CD4-positive, alpha-beta T cell (primary cell): ENCODE measurements at regions not wholly inside any gene's neighbourhood (a gene's known extent, or its start where the extent isn't known, plus 50 kb on each side); places are given as distances from the start of the nearest gene placed in this dataset.

ENCODE experiments used
- ATAC-seq: fragments of 200-7000 bp; cut with Tn5 transposase; one replicate; pipeline ENCODE4 v1.10.0; 2022; ENCODE audit warnings: mild to moderate bottlenecking; ENCODE audit not compliant: poor library complexity
- CTCF ChIA-PET: fragments of 350-600 bp; sonication (Branson Sonifier 250); formaldehyde crosslinking; loops from one replicate; lab custom pipeline; 2021; ENCODE audit warnings: antibody characterized with exemption, inconsistent platforms; lab: Charles Lee
- POLR2A ChIA-PET: fragments of 350-600 bp; sonication (Branson Sonifier 250); formaldehyde crosslinking; loops from one replicate; lab custom pipeline; 2021; ENCODE audit warnings: antibody characterized with exemption, inconsistent platforms; lab: Charles Lee
- DNase-seq, 14 experiments: peaks; one replicate each; pipeline ENCODE4 v3.0.0-alpha.2; 2013 to 2020; ENCODE audit warnings: mixed read lengths in 2 of 14
- H3K27ac ChIP-seq, 2 donors: one replicate each; pipeline versions ENCODE4 v1.5.1 to v1.7.0; 2013; ENCODE audit warnings: low read length in 2 of 2, low read depth in 1 of 2, mild to moderate bottlenecking in 1 of 2
- H3K27me3 ChIP-seq, 2 experiments: 1 replicate in 1 of 2; 2 replicates in 1 of 2; pipeline versions ENCODE4 v1.6.1 to v1.7.0; 2013; ENCODE audit warnings: low read length in 2 of 2, control low read depth in 1 of 2, mild to moderate bottlenecking in 1 of 2, moderate library complexity in 1 of 2; ENCODE audit not compliant: insufficient read depth in 2 of 2, control insufficient read depth in 1 of 2
- H3K36me3 ChIP-seq: one replicate; pipeline ENCODE4 v1.6.1; 2013; ENCODE audit warnings: low read length, control low read depth; ENCODE audit not compliant: insufficient read depth
- H3K4me1 ChIP-seq: one replicate; pipeline ENCODE4 v1.6.1; 2013; ENCODE audit warnings: low read length, control low read depth; ENCODE audit not compliant: insufficient read depth
- H3K4me3 ChIP-seq: one replicate; pipeline ENCODE4 v1.5.1; 2013; ENCODE audit warnings: mild to moderate bottlenecking, low read length, moderate library complexity
- H3K9me3 ChIP-seq, 2 experiments: 1 replicate in 1 of 2; 2 replicates in 1 of 2; pipeline versions ENCODE4 v1.6.1 to v1.7.0; 2013; ENCODE audit warnings: low read length in 2 of 2, mild to moderate bottlenecking in 2 of 2, control low read depth in 1 of 2, moderate library complexity in 1 of 2; ENCODE audit not compliant: control insufficient read depth in 1 of 2, insufficient read depth in 1 of 2
- H3K27ac Mint-ChIP-seq: one replicate; pipeline ENCODE4 v1.8.0; 2020; ENCODE audit warnings: mixed read lengths
- H3K27me3 Mint-ChIP-seq: one replicate; pipeline ENCODE4 v1.8.0; 2021; ENCODE audit warnings: mixed read lengths
- H3K36me3 Mint-ChIP-seq: one replicate; pipeline ENCODE4 v1.8.0; 2021; ENCODE audit warnings: low read depth, mixed read lengths
- H3K4me1 Mint-ChIP-seq: one replicate; pipeline ENCODE4 v1.8.0; 2021; ENCODE audit warnings: low read depth, mixed read lengths
- H3K4me3 Mint-ChIP-seq: one replicate; pipeline ENCODE4 v1.8.0; 2020; ENCODE audit warnings: mild to moderate bottlenecking, mixed read lengths
- H3K9me3 Mint-ChIP-seq: one replicate; pipeline ENCODE4 v1.8.0; 2020; ENCODE audit warnings: mixed read lengths
- intact Hi-C, 2 experiments: fragments of 100-400 bp; cut with DNase I in 1 of 2; cut with micrococcal nuclease in 1 of 2; formaldehyde crosslinking; loops; one replicate each; pipeline versions ENCODE4 v1.15.1 to v1.9.0; 2023 to 2025; cut with DNase I, micrococcal nuclease
- TF ChIP-seq, protein P1 (sequence below): fragments of 200-600 bp; IDR thresholded peaks from one replicate; pipeline ENCODE4 v1.8.0; 2022; ENCODE audit warnings: antibody characterized with exemption, mild to moderate bottlenecking

- Mint-ChIP-seq H3K9me3 (no peaks in the 10 kb centered on the region), H3K36me3 (no peaks in the 10 kb centered on the region), H3K4me3 (no peak overlapping the region), H3K27me3 (no peaks in the 10 kb centered on the region), H3K4me1 (peaks cover 7% of the 10 kb centered on the region), H3K27ac (no peak overlapping the region)
- Histone ChIP-seq H3K4me1 (peaks cover 8% of the 10 kb centered on the region), H3K4me3 (no peak overlapping the region), H3K9me3 (no peaks in the 10 kb centered on the region), H3K36me3 (no peaks in the 10 kb centered on the region), H3K27ac (no peak overlapping the region), H3K27me3 (no peaks in the 10 kb centered on the region)
- ATAC-seq, result no peak
- intact Hi-C loops, result no loop called here
- no peak for DNase-seq
- POLR2A ChIA-PET, result no interaction called here
- TF ChIP-seq, protein P1, sequence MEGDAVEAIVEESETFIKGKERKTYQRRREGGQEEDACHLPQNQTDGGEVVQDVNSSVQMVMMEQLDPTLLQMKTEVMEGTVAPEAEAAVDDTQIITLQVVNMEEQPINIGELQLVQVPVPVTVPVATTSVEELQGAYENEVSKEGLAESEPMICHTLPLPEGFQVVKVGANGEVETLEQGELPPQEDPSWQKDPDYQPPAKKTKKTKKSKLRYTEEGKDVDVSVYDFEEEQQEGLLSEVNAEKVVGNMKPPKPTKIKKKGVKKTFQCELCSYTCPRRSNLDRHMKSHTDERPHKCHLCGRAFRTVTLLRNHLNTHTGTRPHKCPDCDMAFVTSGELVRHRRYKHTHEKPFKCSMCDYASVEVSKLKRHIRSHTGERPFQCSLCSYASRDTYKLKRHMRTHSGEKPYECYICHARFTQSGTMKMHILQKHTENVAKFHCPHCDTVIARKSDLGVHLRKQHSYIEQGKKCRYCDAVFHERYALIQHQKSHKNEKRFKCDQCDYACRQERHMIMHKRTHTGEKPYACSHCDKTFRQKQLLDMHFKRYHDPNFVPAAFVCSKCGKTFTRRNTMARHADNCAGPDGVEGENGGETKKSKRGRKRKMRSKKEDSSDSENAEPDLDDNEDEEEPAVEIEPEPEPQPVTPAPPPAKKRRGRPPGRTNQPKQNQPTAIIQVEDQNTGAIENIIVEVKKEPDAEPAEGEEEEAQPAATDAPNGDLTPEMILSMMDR, result no peak
- CTCF ChIA-PET, result no interaction called here
Observed at GRCh38 chr1:19563324-19564097, 78.2 kb upstream of the CAPZB start.

GRCh38 chr1:19562847-19563246, 77.5 kb upstream of the CAPZB start:
- Mint-ChIP-seq H3K4me3 (no peak overlapping the region), H3K27ac (no peak overlapping the region), H3K36me3 (no peaks in the 10 kb centered on the region), H3K9me3 (no peaks in the 10 kb centered on the region), H3K27me3 (peaks cover 3% of the 10 kb centered on the region), H3K4me1 (peaks cover 14% of the 10 kb centered on the region)
- ATAC-seq, result no peak
- no peak overlapping the region for H3K27ac ChIP-seq
- peaks cover 15% of the 10 kb centered on the region for H3K4me1 ChIP-seq
- TF ChIP-seq, protein P1, result no peak
- no peaks in the 10 kb centered on the region for H3K9me3 ChIP-seq
- DNase-seq, result no peak
- POLR2A ChIA-PET, result no interaction called here
- intact Hi-C loops, result no loop called here
- H3K36me3 ChIP-seq, result no peaks in the 10 kb centered on the region
- H3K4me3 ChIP-seq, result no peak overlapping the region
- H3K27me3 ChIP-seq, result no peaks in the 10 kb centered on the region
- CTCF ChIA-PET, result interaction anchor here (0.7 kb wide), 1 partner anchor 75 kb away, joined by 4 read pairs; no protein-coding TSS in a partner anchor

- DNase-seq (no peak), ATAC-seq (no peak)
- Histone ChIP-seq H3K4me1 (peaks cover 23% of the 10 kb centered on the region), H3K4me3 (no peak overlapping the region), H3K27me3 (no peaks in the 10 kb centered on the region), H3K36me3 (no peaks in the 10 kb centered on the region), H3K9me3 (no peaks in the 10 kb centered on the region), H3K27ac (no peak overlapping the region)
- no peak overlapping the region for H3K4me3 Mint-ChIP-seq
- ChIA-PET CTCF (no interaction called here), POLR2A (no interaction called here)
- no peaks in the 10 kb centered on the region for H3K9me3 Mint-ChIP-seq
- TF ChIP-seq, protein P1, result no peak
- peaks cover 16% of the 10 kb centered on the region for H3K4me1 Mint-ChIP-seq
- H3K36me3 Mint-ChIP-seq, result no peaks in the 10 kb centered on the region
- H3K27ac Mint-ChIP-seq, result no peak overlapping the region
- intact Hi-C loops, result no loop called here
- H3K27me3 Mint-ChIP-seq, result peaks cover 4% of the 10 kb centered on the region
Observed at GRCh38 chr1:19560480-19560879, 75.1 kb upstream of the CAPZB start.
